ENCODE measurements at regions not wholly inside any gene's neighbourhood (a gene's known extent, or its start where the extent isn't known, plus 50 kb on each side); places are given as distances from the start of the nearest gene placed in this dataset.

GRCh38 chr7:118559207-118559606, 334.7 kb downstream of the ANKRD7 start:
- no peak overlapping the region for H2AFZ ChIP-seq (ENCODE audit: low read length)

GRCh38 chr7:118563311-118563710, 338.8 kb downstream of the ANKRD7 start:
- H3K4me1 ChIP-seq (ENCODE audit: insufficient read depth, low read length, poor library complexity, severe bottlenecking), result no peaks in the 10 kb centered on the region
- H3K9me2 ChIP-seq (replicated peaks; ENCODE audit: low read depth, low read length), result no peaks in the 10 kb centered on the region
- H3K27me3 ChIP-seq (ENCODE audit: insufficient read depth, low read length, poor library complexity, severe bottlenecking), result no peaks in the 10 kb centered on the region
- H3K36me3 ChIP-seq (ENCODE audit: insufficient read depth, low read length), result no peaks in the 10 kb centered on the region
- H3K9me3 ChIP-seq (ENCODE audit: insufficient read depth, low read depth, low read length), result no peaks in the 10 kb centered on the region
- no peak overlapping the region for H3K4me2 ChIP-seq (ENCODE audit: low read depth, low read length, poor library complexity, severe bottlenecking)
- no peaks in the 10 kb centered on the region for H4K20me1 ChIP-seq (ENCODE audit: insufficient read depth, low read length, poor library complexity, severe bottlenecking)
- H2AFZ ChIP-seq (ENCODE audit: low read length), result no peak overlapping the region
- H3K79me2 ChIP-seq (ENCODE audit: insufficient read depth, low read length), result no peaks in the 10 kb centered on the region
- no peak overlapping the region for H3K9ac ChIP-seq (ENCODE audit: low read depth, low read length, poor library complexity, severe bottlenecking)
- no peaks in the 10 kb centered on the region for H3F3A ChIP-seq (ENCODE audit: low read depth)
- TF ChIP-seq EZH2phosphoT487 (IDR thresholded peaks at IDR 0.05; ENCODE audit: borderline replicate concordance) (no peak), CTCF (conservative IDR thresholded peaks at IDR 0.05; ENCODE audit: low read length) (no peak)
- H3K4me3 ChIP-seq (ENCODE audit: low read length, poor library complexity, severe bottlenecking), result no peak overlapping the region

More at GRCh38 chr7:118559207-118559606, 334.7 kb downstream of the ANKRD7 start:
- Histone ChIP-seq H3K79me2 (ENCODE audit: insufficient read depth, low read length) (no peaks in the 10 kb centered on the region), H3F3A (ENCODE audit: low read depth) (no peaks in the 10 kb centered on the region), H3K36me3 (ENCODE audit: insufficient read depth, low read length) (no peaks in the 10 kb centered on the region), H3K9me3 (ENCODE audit: insufficient read depth, low read depth, low read length) (no peaks in the 10 kb centered on the region), H3K9ac (ENCODE audit: low read depth, low read length, poor library complexity, severe bottlenecking) (no peak overlapping the region), H3K27me3 (ENCODE audit: insufficient read depth, low read length, poor library complexity, severe bottlenecking) (no peaks in the 10 kb centered on the region), H3K4me1 (ENCODE audit: insufficient read depth, low read length, poor library complexity, severe bottlenecking) (no peaks in the 10 kb centered on the region), H4K20me1 (ENCODE audit: insufficient read depth, low read length, poor library complexity, severe bottlenecking) (no peaks in the 10 kb centered on the region), H3K9me2 (replicated peaks; ENCODE audit: low read depth, low read length) (no peaks in the 10 kb centered on the region), H3K4me3 (ENCODE audit: low read length, poor library complexity, severe bottlenecking) (no peak overlapping the region), H3K4me2 (ENCODE audit: low read depth, low read length, poor library complexity, severe bottlenecking) (no peak overlapping the region)
- no peak for TF ChIP-seq CTCF (conservative IDR thresholded peaks at IDR 0.05; ENCODE audit: low read length)
- no peak for TF ChIP-seq EZH2phosphoT487 (IDR thresholded peaks at IDR 0.05; ENCODE audit: borderline replicate concordance)

GRCh38 chr7:118572604-118573003, 348.1 kb downstream of the ANKRD7 start:
- TF ChIP-seq CTCF (conservative IDR thresholded peaks at IDR 0.05; ENCODE audit: low read length) (no peak), EZH2phosphoT487 (IDR thresholded peaks at IDR 0.05; ENCODE audit: borderline replicate concordance) (no peak)
- Histone ChIP-seq H3K4me3 (ENCODE audit: low read length, poor library complexity, severe bottlenecking) (no peak overlapping the region), H3K4me1 (ENCODE audit: insufficient read depth, low read length, poor library complexity, severe bottlenecking) (peaks cover 8% of the 10 kb centered on the region), H3F3A (ENCODE audit: low read depth) (no peaks in the 10 kb centered on the region), H3K9me3 (ENCODE audit: insufficient read depth, low read depth, low read length) (no peaks in the 10 kb centered on the region), H3K4me2 (ENCODE audit: low read depth, low read length, poor library complexity, severe bottlenecking) (no peak overlapping the region), H3K79me2 (ENCODE audit: insufficient read depth, low read length) (no peaks in the 10 kb centered on the region), H3K9me2 (replicated peaks; ENCODE audit: low read depth, low read length) (no peaks in the 10 kb centered on the region), H3K36me3 (ENCODE audit: insufficient read depth, low read length) (no peaks in the 10 kb centered on the region), H4K20me1 (ENCODE audit: insufficient read depth, low read length, poor library complexity, severe bottlenecking) (no peaks in the 10 kb centered on the region), H2AFZ (ENCODE audit: low read length) (no peak overlapping the region), H3K9ac (ENCODE audit: low read depth, low read length, poor library complexity, severe bottlenecking) (no peak overlapping the region), H3K27me3 (ENCODE audit: insufficient read depth, low read length, poor library complexity, severe bottlenecking) (no peaks in the 10 kb centered on the region)

All from Loucy (cell line).